T-helper 1 cell treated with Interleukin-12 subunit alpha and Interleukin-12 subunit beta and Interleukin-4 antibody, amounts not matched to agents 30 μg/mL and 1 μg/mL, for 36 hours (primary cell): ENCODE measurements at regions not wholly inside any gene's neighbourhood (a gene's known extent, or its start where the extent isn't known, plus 50 kb on each side); places are given as distances from the start of the nearest gene placed in this dataset.

Source experiments
- H3K27ac Mint-ChIP-seq: one replicate; pipeline ENCODE4 v1.8.0; 2021; ENCODE audit warnings: mild to moderate bottlenecking, mixed read lengths
- H3K27me3 Mint-ChIP-seq: one replicate; pipeline ENCODE4 v1.8.0; 2021; ENCODE audit warnings: low read depth, mixed read lengths
- H3K36me3 Mint-ChIP-seq: one replicate; pipeline ENCODE4 v1.8.0; 2021; ENCODE audit warnings: low read depth, mixed read lengths
- H3K4me1 Mint-ChIP-seq: one replicate; pipeline ENCODE4 v1.8.0; 2021; ENCODE audit warnings: low read depth, mixed read lengths
- H3K4me3 Mint-ChIP-seq: one replicate; pipeline ENCODE4 v1.8.0; 2021; ENCODE audit warnings: mild to moderate bottlenecking, moderate library complexity, mixed read lengths
- H3K9me3 Mint-ChIP-seq: one replicate; pipeline ENCODE4 v1.8.0; 2021; ENCODE audit warnings: mixed read lengths

DNA sequence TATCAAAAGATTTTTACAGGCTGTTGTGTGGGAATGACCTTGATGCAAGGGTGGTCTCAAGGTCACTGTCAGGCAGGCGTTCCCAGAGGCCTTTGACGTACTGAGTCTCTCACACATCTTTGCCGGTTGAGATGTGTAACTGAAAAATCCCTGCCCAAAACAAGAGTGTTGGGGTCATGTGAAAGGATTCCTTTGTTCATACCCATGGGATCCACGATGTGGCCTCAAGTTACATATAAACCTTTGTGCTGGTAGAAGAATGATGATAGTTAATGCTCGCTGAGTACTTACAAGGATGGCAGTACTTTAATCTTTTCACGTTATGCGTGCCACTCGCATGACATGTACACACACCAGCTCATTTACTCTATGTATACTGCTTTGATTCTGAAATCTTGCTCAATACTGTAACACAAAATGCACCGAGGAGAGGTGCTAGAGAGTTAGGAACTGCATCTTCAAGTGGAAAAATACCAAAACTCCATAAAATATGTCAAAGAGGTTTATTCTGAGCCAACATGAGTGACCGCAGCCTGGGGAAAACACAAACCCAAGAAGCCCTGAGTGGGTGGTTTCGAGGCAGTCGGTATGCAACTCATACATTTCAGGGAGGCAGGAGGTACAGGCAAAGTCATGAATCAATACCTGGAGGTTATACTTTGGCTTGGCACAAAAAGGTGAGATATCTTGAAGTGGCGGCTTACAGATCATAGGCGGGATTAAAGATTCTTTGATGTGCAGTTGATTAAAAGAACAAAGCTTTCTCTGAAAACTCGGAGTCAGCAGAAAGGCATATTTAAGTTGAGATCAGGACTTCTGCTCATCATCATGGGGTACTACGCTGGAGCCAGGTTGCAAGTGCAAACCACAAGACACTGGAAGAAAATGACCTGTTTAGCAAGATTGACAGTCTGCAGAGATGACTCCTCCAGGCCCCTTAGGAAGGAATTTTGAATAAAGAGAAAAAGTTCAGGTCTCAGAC, 87.4 kb upstream of the ARHGEF7 start:
- H3K27me3 Mint-ChIP-seq: peaks cover 37% of the 10 kb centered on the region
- H3K4me3 Mint-ChIP-seq: no peak overlapping the region
- H3K36me3 Mint-ChIP-seq: peaks cover 3% of the 10 kb centered on the region
- H3K27ac Mint-ChIP-seq: no peak overlapping the region
- peaks cover 5% of the 10 kb centered on the region for H3K4me1 Mint-ChIP-seq
- H3K9me3 Mint-ChIP-seq: no peaks in the 10 kb centered on the region

DNA sequence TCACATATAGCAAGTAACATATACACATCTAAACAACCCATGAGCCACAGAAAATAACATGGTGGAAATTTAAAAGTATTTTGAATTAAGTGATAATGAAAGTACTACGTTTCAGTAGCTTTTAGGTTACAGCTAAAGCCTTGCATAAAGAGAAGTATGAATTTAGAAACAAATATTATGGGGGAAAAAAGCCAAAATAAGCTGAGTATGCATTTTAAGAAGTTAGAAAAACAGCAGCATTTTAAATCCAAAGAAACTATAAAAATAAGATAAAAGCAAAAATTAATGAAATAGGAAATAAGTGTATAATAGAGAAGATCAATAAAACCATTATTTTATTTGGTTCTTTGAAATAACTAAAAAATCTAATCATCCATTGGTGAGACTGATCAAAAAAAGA, 89.8 kb upstream of the ARHGEF7 start:
- H3K27me3 Mint-ChIP-seq: peaks cover 40% of the 10 kb centered on the region
- no peak overlapping the region for H3K4me3 Mint-ChIP-seq
- no peak overlapping the region for H3K27ac Mint-ChIP-seq
- peaks cover 4% of the 10 kb centered on the region for H3K4me1 Mint-ChIP-seq
- H3K9me3 Mint-ChIP-seq: peaks cover 14% of the 10 kb centered on the region
- peaks cover 9% of the 10 kb centered on the region for H3K36me3 Mint-ChIP-seq

DNA sequence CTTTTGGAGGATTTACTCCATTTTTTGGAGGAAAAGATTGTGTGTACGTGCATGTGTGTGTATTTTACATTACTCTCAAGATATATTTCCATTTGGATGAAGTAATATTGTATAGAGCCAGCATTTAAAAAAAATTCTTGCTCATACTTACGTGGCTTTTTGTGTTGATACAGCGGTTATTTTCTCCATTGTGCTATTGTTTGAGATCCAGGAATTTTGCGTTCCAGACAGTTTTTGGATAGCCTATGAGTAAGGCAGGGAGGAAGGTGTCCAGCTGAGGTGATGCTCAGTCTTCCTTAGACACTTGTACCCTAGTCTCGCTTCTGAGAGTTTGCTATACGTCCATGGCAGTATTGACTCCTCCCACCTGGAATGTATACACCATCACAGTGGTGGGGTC, 92.2 kb upstream of the ARHGEF7 start:
- Mint-ChIP-seq H3K4me3 (no peak overlapping the region), H3K36me3 (peaks cover 9% of the 10 kb centered on the region), H3K27me3 (peaks cover 29% of the 10 kb centered on the region), H3K9me3 (peaks cover 14% of the 10 kb centered on the region), H3K27ac (no peak overlapping the region), H3K4me1 (peaks cover 4% of the 10 kb centered on the region)

DNA sequence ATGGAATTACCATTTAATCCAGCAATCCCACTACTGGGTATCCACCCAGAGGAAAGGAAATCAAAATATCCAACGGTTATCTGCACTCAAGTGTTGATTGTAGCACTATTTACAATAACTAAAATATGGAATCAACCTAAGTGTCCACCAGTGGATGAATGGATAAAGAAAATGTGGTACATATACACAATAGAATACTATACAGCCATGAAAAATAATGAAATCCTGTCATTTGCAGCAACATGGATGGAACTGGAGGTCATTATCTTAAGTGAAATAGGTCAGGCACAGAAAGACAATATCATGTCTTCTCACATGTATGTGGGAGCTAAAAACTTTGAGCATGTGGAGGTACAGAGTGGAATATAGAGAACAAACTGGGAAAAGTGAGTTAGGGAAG, 92.9 kb upstream of the ARHGEF7 start:
- peaks cover 31% of the 10 kb centered on the region for H3K27me3 Mint-ChIP-seq
- no peak overlapping the region for H3K27ac Mint-ChIP-seq
- H3K4me3 Mint-ChIP-seq: no peak overlapping the region
- H3K4me1 Mint-ChIP-seq: peaks cover 4% of the 10 kb centered on the region
- H3K36me3 Mint-ChIP-seq: peaks cover 9% of the 10 kb centered on the region
- peaks cover 14% of the 10 kb centered on the region for H3K9me3 Mint-ChIP-seq

DNA sequence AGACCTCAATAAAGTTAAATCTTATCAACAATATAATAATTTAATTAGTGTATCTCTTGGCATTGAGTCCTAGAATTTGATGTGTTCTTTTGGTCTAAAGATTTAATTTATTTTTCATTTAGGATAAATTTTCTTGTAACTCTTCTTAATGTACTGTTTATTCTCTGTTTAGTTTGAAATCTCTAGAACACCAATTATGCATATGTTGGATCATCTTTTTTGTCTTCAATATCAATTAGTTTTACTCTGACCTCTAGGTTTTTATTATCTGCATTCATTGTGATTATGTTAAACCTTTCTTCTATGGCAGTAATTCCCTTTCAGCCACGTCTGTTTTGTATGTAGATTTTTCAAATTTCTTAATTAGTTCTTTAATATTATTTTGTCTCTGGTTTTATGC, 93.8 kb upstream of the ARHGEF7 start:
- peaks cover 14% of the 10 kb centered on the region for H3K9me3 Mint-ChIP-seq
- peaks cover 28% of the 10 kb centered on the region for H3K27me3 Mint-ChIP-seq
- H3K4me1 Mint-ChIP-seq: peaks cover 11% of the 10 kb centered on the region
- H3K4me3 Mint-ChIP-seq: no peak overlapping the region
- H3K27ac Mint-ChIP-seq: no peak overlapping the region
- peaks cover 9% of the 10 kb centered on the region for H3K36me3 Mint-ChIP-seq

DNA sequence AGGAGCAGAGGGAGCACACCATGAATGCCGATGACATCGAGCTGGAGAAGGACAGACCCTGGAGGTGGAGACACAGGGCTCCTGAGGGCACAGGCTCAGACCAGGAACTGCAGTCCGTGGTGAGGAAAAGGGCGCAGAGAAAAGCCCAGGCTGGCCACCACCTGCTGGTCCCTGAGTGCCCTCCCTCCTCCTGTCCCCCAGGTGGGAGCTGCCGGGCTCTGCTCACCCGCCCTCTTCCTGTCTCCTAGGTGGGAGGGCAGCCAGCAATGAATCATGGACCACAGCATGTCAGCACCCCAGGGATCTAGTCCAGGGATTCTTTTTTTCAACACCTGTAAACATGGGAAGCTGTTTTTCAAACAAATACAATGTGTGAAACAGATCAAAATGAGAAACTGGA, 94.6 kb upstream of the ARHGEF7 start:
- peaks cover 12% of the 10 kb centered on the region for H3K4me1 Mint-ChIP-seq
- peaks cover 9% of the 10 kb centered on the region for H3K36me3 Mint-ChIP-seq
- peaks cover 28% of the 10 kb centered on the region for H3K27me3 Mint-ChIP-seq
- H3K27ac Mint-ChIP-seq: no peak overlapping the region
- peaks cover 14% of the 10 kb centered on the region for H3K9me3 Mint-ChIP-seq
- H3K4me3 Mint-ChIP-seq: no peak overlapping the region

DNA sequence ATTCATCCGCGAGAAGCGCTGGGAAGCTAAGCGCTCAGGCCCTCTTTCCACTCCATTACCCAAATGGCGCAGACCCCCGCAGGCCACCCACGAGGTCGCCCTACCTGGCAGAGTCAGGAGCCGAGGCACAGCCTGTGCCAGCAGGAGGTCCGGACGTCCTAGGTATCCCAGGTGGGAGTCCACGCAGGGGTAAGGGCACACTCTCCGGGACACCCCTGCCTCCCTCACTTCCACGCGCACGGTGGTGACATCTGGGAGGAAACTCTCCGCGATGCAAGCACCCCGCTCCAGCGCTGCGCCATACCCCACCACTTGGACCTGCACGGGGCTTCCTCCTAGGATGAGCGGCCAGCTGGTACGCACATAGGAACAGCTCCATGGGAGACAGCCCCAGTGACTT, 95.1 kb upstream of the ARHGEF7 start:
- Mint-ChIP-seq H3K27me3 (peaks cover 25% of the 10 kb centered on the region), H3K4me1 (peaks cover 12% of the 10 kb centered on the region), H3K4me3 (no peak overlapping the region), H3K9me3 (peaks cover 14% of the 10 kb centered on the region), H3K36me3 (peaks cover 9% of the 10 kb centered on the region), H3K27ac (no peak overlapping the region)

DNA sequence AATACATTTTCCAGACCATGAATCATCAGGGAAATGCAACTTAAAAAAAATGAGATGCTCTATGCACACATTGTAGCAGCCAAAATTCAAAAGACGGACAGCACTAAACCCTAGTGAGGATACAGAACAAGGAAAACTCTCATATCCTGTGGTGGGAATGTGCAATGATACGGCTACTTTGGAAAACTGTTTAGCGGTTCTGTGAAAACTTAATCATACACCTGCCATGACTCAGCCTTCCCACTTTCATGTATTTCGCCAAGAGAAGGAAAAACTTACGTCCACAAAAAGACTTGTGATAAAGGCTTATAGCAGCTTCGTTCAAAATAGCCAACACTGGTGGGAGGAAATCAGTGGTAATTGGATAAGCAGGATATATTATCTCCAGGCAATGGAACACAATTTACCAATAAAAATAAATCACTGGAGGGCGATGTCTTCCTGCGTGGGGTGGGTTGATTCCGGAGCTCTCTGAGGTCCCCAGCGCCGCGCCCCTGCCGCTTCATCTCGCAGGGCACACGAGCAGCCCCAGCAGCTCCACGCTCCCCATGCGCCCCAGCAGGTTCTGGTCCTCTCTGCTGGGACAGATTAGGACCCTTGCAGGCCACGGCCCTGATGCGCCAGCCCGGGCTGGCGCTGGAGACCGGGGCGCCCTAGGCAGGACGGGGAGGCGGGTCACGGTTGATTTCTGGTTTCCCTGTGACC, 97.2 kb upstream of the ARHGEF7 start:
- Mint-ChIP-seq H3K27ac (no peak overlapping the region), H3K4me3 (no peak overlapping the region), H3K4me1 (peaks cover 16% of the 10 kb centered on the region), H3K9me3 (peaks cover 14% of the 10 kb centered on the region), H3K36me3 (peaks cover 7% of the 10 kb centered on the region), H3K27me3 (peaks cover 12% of the 10 kb centered on the region)

DNA sequence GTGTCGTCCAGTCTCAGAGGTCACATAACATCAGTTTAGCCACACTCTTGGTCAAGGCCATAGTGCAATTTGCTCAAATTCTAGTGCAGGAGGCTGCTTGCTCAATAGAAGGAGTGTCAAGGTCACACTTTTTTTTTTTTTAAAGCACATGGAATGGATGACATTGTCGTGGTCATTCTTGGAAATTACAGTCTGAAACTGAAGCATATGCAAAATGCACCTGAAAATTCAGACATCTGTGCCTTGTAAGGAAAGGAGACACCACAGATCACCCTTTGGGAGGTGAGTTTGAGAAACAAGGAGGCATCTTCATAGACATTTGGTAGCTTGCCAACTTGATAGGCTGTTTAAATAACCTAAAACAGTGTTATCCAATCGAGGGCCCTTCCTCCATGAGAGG, 98.3 kb upstream of the ANKRD10 start:
- no peak overlapping the region for H3K4me3 Mint-ChIP-seq
- H3K36me3 Mint-ChIP-seq: peaks cover 12% of the 10 kb centered on the region
- peaks cover 10% of the 10 kb centered on the region for H3K9me3 Mint-ChIP-seq
- H3K27me3 Mint-ChIP-seq: peaks cover 10% of the 10 kb centered on the region
- H3K4me1 Mint-ChIP-seq: peaks cover 38% of the 10 kb centered on the region
- H3K27ac Mint-ChIP-seq: peak overlapping the region; percentile 96

DNA sequence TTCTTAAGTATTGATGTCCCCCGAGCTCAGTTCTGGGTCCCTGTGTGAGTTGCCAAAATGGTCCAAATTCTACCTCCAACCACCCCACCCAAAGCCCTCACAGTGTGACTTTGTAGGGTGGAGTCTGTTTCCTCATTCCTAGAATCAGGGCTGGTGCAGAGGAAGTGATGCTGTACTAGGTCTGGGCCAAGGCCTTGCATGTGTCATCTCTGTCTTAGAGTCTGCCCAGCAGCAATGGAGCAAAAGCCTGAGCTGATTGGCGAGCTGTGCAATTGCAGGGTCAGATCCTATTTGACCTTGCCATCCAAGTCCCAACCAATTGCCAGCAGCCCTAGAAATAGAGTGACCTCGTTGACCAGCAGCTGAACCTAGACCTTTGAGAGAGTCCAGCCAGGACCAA, 97.0 kb upstream of the ANKRD10 start:
- H3K36me3 Mint-ChIP-seq: peaks cover 14% of the 10 kb centered on the region
- H3K4me1 Mint-ChIP-seq: peaks cover 39% of the 10 kb centered on the region
- H3K9me3 Mint-ChIP-seq: peaks cover 10% of the 10 kb centered on the region
- H3K27me3 Mint-ChIP-seq: peaks cover 4% of the 10 kb centered on the region
- H3K4me3 Mint-ChIP-seq: peak overlapping the region; percentile 79
- H3K27ac Mint-ChIP-seq: peak overlapping the region; percentile 96

DNA sequence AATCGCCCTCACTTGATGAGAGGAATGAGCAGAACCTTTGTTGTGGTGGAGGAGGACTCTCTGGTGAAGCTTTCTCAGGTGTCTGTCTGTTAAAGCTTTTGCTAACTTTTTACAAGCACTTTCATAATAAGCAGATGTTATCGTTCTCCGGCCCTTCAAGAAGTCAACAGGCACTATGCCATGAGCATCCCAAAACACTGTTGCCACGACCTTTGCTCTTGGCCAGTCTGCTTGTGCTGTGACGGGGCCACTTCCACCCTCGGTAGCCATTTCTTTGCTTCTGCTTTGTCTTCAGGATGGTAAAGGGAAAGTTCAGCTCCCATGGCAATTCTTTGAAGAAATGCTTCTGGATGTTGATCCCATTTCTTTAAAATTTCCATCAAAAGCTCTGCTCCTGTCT, 93.5 kb upstream of the ANKRD10 start:
- peaks cover 29% of the 10 kb centered on the region for H3K4me1 Mint-ChIP-seq
- H3K36me3 Mint-ChIP-seq: peaks cover 14% of the 10 kb centered on the region
- peaks cover 12% of the 10 kb centered on the region for H3K27me3 Mint-ChIP-seq
- no peak overlapping the region for H3K4me3 Mint-ChIP-seq
- peaks cover 10% of the 10 kb centered on the region for H3K9me3 Mint-ChIP-seq
- H3K27ac Mint-ChIP-seq: no peak overlapping the region

DNA sequence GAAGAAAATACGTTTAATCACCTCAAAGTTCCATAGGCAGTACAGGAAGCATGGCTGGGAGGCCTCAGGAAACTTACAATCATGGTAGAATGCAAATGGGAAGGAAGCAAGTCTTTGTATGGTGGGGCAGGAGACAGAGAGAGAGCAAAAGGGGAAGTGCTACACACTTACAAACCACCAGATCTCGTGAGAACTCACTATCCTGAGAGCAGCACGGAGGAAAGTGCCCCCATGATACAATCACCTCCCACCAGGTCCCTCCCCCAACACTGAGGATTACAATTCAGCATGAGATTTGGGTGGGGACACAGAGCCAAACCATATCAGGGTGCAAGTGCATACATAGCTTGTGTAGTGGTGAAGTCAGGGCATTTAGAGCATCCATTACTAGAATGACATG, 92.3 kb upstream of the ANKRD10 start:
- Mint-ChIP-seq H3K27ac (no peak overlapping the region), H3K9me3 (peaks cover 5% of the 10 kb centered on the region), H3K4me1 (peaks cover 19% of the 10 kb centered on the region), H3K27me3 (peaks cover 15% of the 10 kb centered on the region), H3K4me3 (no peak overlapping the region), H3K36me3 (peaks cover 10% of the 10 kb centered on the region)

DNA sequence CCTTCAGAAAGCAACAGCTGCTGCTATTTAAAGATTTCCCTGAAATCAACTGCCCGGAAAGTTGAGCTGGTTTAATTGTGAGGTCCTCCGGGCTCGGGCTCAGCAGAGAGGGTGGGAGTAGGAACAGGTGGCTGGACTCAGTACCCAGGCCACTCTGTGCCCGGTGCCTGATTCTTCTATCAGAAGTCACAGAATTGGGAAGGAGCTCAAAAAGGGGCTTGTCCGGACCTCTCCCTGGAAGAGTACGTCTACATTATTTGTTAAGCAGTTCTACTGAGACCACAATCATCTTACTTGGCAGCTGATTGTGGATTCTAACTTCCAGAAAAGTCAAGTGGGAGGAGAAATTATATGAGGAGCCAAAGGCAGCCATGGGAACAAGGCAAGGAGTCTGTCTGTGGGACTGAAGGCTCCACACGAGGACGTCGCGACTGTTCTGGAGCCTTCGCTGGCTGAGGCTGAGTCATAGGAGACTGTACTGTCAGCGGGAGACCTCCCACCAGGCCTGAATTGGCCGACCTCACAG, 91.7 kb upstream of the ANKRD10 start:
- peaks cover 7% of the 10 kb centered on the region for H3K36me3 Mint-ChIP-seq
- no peak overlapping the region for H3K27ac Mint-ChIP-seq
- H3K4me1 Mint-ChIP-seq: peaks cover 12% of the 10 kb centered on the region
- H3K4me3 Mint-ChIP-seq: no peak overlapping the region
- H3K9me3 Mint-ChIP-seq: peaks cover 5% of the 10 kb centered on the region
- peaks cover 16% of the 10 kb centered on the region for H3K27me3 Mint-ChIP-seq

DNA sequence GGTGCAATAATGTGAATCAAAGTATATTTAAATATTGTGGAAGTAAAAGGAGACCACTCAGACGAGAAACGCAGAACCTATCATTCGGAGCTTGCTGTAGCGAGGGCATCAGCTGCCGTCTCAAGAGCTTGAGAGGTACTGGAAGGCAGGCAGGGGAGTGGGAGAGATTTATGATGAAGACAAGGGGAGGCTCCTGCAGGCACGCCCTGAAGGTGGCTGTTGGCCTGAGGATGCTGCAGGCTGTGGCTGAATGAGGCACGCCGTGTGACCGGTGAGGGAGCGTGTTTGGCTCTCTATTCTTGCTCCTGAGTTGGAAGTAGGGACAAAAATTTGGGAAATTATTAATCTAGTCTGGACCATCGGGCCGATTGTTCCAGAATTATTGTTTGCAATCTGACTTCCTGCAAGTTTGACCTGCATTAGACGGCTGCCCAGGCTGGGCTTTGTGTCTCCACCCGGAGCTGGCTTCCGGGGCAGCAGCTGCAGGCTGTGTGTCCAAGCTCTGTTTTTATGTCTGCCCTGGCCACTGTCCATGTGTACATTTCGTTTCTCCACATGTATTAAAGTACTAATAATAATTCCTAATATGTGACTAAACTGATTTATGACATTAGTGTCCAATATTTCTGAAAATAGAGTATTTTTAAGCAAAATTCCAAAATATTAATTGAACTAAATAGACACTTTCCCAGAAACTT, 91.1 kb upstream of the ANKRD10 start:
- H3K27ac Mint-ChIP-seq: no peak overlapping the region
- H3K4me3 Mint-ChIP-seq: no peak overlapping the region
- H3K36me3 Mint-ChIP-seq: peaks cover 6% of the 10 kb centered on the region
- H3K4me1 Mint-ChIP-seq: peaks cover 8% of the 10 kb centered on the region
- H3K27me3 Mint-ChIP-seq: peaks cover 22% of the 10 kb centered on the region
- peaks cover 3% of the 10 kb centered on the region for H3K9me3 Mint-ChIP-seq
